HG03469 (cell line): ENCODE measurements at regions not wholly inside any gene's neighbourhood (a gene's known extent, or its start where the extent isn't known, plus 50 kb on each side); places are given as distances from the start of the nearest gene placed in this dataset.
"Not testable (repeated sequence)": the region's sequence is repeated elsewhere in the genome, so short reads cannot be mapped to it uniquely, and the experiment has no call there.

Source experiments
- ATAC-seq: cut with Tn5 transposase; IDR thresholded peaks from one replicate; pipeline ENCODE4 v1.9.1; 2021; ENCODE audit warnings: mild to moderate bottlenecking, moderate library complexity, moderate number of reproducible peaks; ENCODE audit not compliant: unreplicated experiment

DNA sequence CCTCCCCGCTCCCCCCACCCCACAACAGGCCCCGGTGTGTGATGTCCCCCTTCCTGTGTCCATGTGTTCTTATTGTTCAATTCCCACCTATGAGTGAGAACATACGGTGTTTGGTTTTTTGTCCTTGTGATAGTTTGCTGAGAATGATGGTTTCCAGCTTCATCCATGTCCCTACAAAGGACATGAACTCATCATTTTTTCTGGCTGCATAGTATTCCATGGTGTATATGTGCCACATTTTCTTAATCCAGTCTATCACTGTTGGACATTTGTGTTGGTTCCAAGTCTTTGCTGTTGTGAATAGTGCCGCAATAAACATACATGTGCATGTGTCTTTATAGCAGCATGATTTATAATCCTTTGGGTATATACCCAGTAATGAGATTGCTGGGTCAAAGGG, 104.3 kb downstream of the MTPN start:
- ATAC-seq, result not testable (repeated sequence)

DNA sequence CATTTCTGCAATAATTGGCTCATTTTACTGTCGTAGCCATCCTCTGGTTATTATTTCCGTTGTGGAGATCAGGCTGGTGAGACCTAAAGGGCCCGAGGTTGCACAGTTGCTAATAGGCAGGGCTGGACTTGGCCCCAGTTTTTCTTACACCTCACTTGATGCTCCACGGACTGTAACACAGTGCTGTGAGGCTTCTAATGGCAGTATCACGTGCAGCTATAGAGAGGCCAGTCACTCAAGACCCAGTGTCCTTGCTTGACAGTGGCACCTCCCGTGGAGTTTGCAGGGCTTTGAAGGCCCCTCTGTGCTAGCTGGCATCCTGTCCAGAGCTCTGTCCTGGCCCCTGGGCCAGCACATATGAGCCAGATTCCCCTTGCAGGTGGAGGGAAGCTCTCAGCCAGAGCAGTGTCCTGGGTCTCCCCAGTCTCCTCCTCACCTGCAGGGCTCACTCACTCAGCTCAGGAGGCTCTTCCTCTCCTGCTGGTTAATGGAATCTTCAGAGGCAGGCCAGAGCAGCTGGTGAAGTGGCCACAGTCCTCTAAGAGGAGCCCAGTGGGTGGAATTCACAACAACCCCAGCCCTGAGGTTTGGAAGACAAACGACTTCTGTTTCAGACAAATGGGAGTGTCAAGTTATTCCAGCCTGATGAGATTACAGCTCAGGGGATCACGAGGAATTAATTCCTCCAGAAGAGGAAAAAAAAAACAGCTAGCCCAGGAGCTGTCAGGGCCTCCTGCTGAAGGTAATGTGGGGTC, 114.2 kb upstream of the FAM180A start:
- ATAC-seq, result no peak

DNA sequence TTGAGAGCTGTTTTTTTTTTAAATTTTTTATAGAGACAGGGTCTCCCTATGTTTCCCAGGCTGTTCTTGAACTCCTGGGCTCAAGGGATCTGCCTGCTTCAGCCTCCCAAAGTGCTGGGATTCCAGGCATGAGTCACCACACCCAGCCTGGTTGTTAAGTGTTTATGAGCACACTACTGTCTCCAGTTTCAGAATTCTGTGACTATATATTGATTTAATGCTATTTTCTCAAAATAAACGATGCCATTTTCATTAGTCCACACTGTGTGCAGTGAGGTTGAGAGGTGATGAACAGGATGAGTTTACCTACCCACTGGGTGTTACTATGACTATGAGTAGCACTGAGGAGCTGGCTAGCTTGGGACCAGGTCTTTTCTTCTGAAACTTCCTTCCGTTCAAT, 110.9 kb upstream of the FAM180A start:
- ATAC-seq, result no peak

DNA sequence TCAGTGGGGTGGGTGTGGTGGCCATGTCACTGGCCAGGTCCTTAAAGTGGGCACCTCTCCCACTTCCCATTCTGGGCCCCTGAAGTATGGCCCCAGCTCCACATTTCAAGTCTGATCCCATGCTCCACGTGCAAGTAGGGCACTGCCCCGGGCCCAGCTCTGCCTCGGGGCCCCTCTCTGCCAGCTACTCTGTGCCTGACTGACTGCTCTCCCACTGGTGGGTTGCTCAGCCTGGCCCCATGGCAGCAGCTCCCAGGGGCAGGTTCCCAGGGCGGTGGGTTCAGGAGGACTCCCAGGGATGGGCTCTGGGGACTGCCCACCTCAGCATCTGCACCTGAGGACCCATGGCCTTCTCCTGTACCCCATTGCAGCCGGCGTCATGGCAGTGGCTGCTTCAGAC, 110.2 kb upstream of the FAM180A start:
- no peak for ATAC-seq

DNA sequence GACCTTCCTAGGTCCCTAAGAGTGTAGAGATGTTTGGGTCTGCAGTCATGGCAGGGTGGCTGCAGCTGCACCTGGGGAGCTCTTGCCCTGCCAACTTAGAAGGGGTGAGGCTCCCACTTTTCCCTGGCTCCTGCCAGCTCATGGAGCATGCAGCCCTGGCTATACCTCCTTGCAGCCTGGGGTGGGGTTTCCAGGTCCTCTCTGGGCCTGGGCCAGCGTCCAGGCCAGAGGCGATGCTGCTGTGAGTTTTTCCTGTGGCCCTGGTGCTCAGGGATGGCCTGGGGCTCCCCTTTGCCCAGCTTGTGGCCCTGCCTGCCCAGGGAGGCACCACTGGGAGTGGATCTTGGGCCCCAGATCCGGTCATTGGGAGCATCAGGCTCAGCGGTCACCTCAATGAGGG, 109.8 kb upstream of the FAM180A start:
- no peak for ATAC-seq

DNA sequence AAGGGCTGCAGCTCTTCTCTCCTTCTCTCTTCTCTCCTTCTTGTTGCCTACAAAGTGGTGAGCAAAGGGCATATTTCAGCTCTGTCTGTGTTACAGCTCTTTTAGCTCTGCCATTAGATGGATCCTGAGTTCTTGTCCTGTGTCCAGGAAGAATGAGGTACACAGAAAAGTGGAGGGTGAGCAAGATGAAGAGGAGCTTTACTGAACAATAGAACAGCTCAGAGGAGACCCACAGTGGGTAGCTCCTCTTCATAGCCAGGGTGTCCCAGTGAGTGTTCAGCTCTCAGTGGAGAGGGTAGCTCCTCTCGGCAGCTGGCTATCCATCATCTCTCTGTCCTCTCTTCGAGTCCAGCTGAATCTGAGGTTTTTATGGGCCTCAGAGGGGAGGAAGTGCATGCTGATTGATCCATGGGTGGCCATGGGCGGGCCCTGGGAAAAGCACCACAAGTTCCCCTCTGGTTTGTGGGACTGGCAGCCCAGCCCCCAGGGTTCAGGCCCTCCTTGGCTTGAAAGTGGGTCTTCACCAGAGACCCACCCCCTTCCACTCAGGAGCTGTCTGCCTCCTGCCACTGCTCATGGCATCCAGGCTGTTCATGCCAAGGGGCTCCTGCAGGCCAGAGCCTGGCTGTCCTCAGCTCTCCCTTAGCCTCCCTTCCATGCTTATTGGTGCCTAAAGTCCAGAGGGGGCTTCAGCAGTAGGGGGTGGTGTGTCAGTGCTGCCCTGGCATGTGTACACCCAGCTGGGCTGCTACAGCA, 109.1 kb upstream of the FAM180A start:
- ATAC-seq, result no peak

DNA sequence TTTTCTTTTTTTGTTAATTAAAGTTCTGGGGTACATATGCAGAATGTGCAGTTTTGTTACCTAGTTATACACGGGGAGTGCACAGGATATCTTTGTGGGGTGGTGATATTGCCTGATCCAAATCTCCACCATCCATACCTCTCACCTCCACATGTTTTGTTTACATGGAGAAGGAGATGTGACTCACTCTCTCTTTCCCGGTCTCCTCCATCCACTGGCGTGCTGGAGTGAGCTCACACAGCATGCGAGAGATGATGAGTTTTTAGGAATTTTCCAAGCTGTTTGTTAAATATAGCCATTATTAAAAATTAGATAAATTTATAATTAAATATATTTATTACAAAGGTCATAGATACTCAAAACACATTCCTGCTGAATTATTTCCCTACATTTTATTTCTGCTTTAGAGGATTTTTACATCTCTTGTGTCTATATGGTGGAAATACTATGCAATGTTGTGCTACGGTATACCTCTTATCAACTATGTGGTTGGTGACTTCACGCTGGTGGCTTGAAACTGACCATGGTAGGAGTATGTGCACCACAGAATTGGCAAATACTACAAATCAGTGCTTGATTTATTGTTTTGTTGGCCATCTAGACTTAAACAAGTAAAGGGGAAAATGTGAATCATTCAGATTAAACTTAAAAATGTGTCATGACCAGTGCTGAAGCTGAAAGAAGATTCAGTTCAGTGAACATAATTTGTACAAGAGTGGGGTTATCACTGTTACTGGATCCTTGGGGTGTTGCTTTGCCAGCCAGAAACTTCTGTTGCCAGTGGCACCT, 107.9 kb upstream of the FAM180A start:
- ATAC-seq, result no peak

DNA sequence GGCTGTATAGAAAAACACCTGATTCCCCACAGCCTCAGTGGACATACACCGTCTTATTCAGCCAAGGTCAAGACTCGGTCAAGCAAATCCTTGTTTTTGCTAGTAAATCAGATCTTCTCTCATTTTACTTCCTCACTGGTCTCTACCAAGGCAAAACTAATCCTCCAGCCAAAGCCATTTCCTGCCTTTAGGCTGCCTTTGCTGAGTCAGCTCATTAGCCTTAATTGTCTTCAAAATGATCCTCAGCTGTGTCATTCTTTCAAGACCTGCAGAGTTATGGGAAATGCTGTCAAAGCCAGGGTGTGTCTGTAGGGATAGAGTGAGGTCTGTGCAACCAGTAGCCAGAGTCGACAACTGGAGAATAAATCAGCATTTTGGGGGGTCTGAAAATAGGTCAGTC, 107.2 kb upstream of the FAM180A start:
- ATAC-seq, result peak; percentile 64

DNA sequence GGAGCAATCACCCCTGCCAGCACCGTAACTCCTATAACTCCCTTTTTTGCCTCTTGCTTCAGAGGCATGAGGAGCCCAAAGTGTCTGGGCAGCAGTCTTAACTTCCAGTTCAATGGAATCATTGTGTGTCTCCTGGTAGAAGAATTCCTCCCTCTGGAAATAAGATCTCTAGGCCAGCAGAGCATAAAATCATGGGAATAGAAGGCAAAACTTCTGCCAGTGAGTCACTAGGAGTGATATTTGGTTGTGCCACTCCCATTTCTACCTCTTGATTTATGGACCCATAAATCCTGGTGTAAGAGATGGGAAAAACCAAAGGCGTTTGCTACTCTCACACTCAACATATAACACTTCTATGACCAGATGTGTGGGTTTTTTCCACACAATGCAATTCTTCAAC, 104.9 kb upstream of the FAM180A start:
- ATAC-seq, result no peak

DNA sequence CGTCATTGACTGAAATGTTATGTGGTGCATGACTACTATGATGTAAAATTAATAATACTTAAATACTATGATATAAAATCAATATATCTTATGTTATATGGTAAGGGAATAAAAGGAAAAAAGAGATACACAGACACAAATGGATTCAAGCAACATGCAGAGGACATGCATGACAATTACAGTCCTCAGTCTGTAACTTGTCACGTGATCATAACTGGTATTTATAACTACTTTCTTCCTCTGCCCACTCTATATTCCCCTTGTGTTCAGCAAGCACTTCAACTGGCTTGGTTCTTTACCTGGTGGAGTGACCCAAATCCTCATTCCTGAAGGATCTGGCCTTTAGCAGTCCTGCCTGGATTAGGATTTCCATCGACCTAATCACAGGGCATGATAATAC, 104.4 kb upstream of the FAM180A start:
- ATAC-seq, result no peak

DNA sequence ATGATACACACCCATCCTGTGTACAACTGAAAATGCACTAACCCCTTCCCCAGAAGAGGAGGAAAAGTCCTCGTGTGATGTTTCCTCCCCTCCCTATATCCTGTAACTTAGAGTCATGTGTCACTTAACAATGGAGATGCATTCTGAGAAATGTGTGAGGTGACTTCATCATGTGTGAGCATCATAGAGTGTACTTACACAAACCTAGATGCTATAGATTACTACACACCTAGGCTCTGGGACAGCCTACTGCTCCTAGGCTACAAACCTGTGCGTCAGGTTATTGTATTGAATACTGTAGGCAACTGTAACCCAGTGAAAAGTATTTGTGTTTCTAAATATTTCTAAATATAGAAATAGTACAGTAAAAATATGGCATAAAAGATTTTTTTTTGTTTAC, 98.6 kb upstream of the FAM180A start:
- ATAC-seq, result no peak

DNA sequence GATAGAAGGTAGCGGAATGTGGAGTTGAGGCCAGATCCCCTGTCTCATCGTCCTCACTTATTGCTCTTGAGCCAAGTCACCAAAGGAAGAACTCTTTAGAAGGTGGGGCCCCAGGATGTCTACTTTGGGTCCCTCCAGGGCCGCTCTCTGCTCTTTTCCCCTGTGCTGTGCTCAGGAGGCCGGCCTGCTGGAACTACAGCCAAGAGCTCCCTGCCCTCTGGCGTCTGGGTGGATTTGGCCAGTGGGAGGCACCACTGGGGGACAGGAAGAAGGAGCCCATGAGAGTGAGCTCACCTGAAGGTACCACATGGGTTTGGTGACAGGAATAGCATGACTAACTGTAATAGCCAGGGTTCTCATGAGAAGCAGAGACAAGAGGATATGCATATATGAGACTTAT, 97.7 kb upstream of the FAM180A start:
- ATAC-seq, result no peak

DNA sequence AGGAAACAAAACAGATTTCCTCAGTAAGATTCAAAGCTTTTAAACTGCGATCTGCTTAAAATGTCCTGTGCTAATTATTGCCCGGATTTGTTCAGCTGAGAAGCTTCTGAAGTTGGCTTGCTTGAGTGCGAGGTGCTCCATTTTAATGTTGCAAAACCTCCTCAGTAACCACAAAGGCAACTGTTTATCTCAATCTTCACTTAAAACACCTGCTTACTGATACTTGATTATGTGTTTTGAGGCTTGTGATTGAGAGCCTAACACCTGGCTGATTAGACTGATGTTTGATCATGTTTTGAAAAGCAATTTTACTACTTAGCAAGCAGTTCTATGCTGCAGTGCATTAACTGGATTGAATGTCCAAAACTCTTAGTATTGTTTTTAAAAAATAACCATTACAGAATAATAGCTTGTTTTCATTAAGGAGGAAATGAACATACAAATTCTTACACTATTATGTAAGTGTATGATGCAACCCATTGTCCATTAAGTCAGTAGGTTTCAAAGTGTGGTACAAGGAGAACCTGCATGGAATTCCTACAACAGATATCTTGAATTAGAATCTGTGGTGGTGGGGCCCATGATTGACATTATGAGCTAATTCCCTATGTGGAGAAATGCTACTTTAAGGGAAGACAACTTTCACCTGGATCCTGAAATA, 96.9 kb upstream of the FAM180A start:
- no peak for ATAC-seq

DNA sequence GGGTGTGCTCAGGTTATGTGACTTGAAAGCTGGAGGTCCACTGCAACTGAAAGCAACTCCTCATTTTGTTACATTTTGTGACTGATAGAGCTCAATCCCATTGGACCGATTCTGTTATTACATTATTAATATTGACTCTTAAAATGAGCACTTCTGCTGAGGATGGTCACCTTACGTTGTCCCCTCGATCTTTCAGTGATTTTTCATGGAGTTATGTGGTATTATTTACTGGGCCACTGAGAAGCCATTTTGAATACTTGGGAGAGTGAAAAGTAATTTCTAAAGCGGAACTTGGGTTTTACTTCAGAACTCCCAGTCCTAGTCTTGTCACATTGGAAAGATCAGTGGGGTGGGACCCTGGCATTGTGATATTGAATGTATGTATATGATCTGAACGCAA, 96.3 kb upstream of the FAM180A start:
- no peak for ATAC-seq

DNA sequence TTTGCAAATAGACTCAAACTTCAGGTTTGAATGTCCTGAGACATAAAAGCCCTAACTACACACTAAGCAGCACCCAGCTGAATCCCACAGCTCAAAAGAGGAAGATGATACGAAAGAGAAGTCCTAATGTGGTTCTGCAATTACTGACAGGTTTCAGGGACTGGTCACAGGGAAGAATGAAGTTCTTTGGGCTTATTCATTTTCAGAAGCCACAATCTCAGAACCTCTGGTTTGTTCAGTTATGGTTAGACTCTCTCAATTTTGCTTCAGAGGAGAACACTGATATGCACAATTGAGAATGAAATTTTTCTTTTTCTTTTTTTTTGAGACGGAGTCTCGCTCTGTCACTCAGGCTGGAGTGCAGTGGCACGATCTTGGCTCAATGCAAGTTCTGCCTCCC, 94.6 kb upstream of the FAM180A start:
- peak; percentile 93 for ATAC-seq

DNA sequence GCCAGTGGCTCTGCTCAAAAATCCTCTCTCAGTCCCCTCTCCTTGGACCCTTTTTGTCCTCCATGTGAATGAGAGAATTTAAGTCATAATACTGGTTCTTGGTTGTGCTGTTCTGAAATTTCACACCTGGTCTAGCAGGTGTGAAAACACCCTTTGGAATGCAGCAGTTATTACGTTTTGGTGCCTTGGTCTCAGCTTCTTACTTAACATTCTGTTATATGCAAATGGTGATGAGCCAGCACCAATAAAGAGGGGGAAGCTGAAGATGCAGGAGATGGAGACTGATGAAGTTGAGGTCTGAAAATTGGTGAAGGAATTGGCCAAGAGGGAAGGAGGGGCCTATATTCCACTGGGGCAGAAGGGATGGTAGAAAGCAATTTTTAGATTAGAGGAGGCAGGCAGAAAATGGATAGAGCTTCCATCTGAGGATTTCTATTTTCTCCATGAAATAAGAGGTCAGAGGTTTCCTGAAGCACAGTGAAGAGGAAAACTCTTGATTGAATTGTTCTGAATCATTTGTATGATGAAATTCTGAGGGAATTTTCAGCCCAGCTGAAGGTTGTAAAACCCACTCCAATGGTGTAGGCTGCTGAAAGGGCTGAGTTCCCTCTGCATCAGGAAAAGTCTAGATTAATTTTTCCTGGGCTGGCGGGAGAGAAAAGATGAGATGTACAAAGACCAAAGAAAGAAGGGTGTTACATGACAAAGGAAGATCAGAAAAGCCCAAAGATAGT, 94.0 kb upstream of the FAM180A start:
- no peak for ATAC-seq

DNA sequence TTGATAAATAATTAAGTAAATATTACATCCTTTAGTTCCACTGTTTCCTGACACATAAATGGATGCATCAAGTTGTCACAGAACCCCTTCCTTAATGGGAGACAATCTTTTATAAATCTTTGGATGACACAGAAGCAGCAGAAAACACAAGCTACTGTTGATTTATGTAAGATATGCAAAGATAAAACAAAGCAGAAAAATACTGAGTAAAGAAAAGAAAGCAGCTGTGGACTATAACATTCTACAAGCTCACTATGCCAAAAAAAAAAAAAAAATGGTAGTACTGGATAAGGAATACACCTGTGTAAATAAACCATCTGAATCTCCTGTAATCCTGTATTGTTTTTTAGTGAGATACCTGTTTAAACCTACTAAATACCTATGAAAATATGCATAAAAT, 92.0 kb upstream of the FAM180A start:
- no peak for ATAC-seq

DNA sequence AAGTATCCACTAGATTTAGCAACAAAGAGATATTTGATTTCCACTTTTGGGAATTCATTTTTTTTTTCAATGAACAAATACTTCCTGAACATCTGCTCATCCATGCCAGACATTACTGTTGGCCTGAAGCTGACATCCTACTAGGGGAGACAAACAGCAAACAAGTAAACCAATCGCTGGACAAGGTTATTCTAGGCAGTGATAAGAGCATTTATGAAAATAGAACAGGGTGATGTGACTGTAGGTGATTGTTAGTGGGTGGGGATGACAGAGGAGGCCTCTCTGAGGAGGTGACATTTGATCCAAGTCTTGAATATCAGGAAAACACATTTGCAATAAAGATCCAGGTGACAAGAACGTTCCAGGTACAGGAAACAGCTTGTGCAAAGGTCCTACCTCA, 89.1 kb upstream of the FAM180A start:
- no peak for ATAC-seq

DNA sequence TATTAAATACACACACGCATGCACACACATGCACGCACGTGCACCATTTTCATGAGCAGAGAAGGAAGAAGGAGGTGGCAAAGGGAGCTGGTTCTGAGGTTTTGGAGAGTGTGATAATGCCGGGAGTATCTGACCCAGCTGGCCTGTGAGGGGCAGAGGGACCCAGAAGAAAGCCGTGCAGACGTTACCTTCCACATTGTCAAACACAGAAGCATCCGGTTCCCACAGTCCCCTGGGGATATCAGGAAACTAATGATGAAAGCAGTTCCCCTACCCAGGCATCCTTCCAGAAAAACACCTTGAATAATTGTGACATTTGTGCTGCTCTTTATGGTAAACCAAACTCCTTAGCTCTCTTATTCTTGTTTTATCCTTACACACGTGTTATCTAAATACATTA, 85.7 kb upstream of the FAM180A start:
- ATAC-seq, result no peak

DNA sequence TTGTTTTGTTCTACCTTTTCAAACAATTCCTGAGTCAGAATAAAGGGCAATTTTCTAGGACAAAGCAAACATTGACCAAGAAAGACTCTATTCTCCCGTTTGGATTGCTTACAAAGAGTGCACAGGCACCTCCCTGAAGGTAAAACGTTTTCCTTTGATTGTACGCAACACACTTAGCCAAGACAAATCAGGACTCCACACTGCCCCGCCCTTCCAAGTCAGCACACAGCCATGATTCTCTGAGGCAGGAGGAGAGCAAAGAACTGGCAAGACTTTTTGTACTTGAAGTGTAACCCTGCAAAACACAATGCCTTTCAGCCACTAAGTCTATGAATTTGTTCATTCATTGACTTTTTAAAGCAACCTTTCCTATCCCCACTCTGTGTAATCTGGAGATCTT, 85.0 kb upstream of the FAM180A start:
- no peak for ATAC-seq
